Testis (tissue), 2 donors: ENCODE measurements at regions not wholly inside any gene's neighbourhood (a gene's known extent, or its start where the extent isn't known, plus 50 kb on each side); places are given as distances from the start of the nearest gene placed in this dataset.

Experiments used
- CTCF ChIP-seq, 3 experiments: fragments of 450-650 bp in 2 of 3; fragments of 200-600 bp in 1 of 3; sonication (generic) in 1 of 3; IDR thresholded peaks; one replicate each; pipeline ENCODE4 v1.5.1; 2016 to 2019; ENCODE audit warnings: antibody characterized with exemption in 3 of 3, mild to moderate bottlenecking in 2 of 3, moderate library complexity in 1 of 3
- POLR2A ChIP-seq: fragments of 450-650 bp; IDR thresholded peaks from one replicate; pipeline ENCODE4 v1.6.1; 2017; ENCODE audit warnings: antibody characterized with exemption, mild to moderate bottlenecking, moderate library complexity

GRCh38 chr20:48463096-48463720, 364.6 kb downstream of the PREX1 start:
- TF ChIP-seq POLR2A (no peak), CTCF (IDR thresholded peaks at IDR 0.05) (no peak)
